AG08396 (cell line): ENCODE measurements at regions not wholly inside any gene's neighbourhood (a gene's known extent, or its start where the extent isn't known, plus 50 kb on each side); places are given as distances from the start of the nearest gene placed in this dataset.

ENCODE experiments used
- DNase-seq: peaks from one replicate; pipeline ENCODE4 v3.0.0; 2012; ENCODE audit warnings: low spot score, mixed read lengths

DNA sequence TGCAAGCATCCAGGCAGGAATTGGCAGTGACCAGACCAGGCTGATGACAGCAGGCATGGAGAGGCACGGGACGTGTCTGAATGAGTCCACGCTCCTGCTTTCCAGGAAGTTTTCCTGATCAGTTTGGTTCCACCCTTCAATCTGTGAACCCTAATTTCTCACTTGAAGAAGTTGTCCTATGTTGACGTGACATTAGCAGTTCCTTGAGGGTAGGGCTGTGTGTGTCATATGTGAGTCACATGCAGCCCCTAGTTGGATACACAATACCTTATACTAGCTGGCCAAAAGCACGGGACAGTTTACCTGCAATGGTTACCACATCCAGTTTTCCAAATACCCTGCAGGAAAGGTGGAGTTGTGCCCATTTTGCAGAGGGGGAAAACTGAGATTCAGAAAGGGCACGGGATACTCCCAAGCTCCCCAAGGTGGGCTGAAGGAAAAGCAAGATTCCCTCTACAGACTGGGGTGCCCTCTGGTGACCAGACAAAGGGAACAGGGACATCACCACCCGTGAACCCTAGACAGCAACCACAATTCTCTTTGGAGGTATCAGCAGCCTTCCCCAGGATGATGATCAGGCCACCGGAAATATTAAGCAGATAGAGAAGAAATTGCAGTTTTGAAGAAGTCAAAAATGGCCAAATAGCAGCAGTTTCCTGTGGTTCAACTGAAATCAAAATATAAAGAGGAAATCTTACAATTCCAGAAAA is 194.5 kb downstream of the PHETA1 start:
- no peak for DNase-seq

GRCh38 chr12:111173836-111174235 is 195.1 kb downstream of the PHETA1 start:
- DNase-seq: no peak

DNA sequence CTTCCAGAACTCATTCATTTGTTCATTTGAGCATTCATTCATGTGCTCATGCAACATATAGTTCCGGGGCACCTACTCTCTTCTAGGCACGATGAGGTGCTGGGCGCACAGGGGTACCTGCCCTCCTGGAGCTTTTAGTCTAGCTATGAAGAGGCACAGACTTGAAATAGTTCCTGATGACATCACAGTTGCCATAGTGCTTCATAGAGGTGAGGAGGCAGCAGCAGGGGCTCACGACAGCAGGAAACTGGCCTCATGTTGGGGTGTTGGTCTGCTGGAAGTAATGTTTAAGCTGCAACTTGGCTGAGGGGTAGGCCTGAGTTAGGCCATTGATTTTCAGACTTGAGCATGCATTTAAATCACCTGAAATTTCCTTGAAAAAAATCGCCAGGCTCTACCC is 195.5 kb downstream of the PHETA1 start:
- DNase-seq: no peak

DNA sequence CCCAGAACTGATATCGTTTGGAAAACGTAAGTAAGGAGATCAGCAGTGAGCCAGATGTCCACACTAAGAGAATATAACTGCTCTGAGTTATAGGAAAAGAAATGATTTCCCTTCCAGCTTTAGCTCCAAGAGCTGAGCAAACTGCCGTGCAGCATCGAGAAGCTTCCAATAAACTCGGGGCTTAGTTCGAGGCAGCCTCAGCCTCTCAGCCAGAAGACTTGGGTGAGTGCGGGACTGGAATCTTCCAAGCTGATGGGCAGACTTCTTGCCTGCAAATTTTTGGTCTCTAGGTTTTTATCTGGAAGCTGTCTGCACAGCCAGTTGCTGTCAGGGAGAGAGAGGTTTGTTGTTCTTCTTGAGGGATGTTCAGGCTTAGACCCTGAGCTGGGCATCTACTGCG is 196.1 kb downstream of the PHETA1 start:
- no peak for DNase-seq

DNA sequence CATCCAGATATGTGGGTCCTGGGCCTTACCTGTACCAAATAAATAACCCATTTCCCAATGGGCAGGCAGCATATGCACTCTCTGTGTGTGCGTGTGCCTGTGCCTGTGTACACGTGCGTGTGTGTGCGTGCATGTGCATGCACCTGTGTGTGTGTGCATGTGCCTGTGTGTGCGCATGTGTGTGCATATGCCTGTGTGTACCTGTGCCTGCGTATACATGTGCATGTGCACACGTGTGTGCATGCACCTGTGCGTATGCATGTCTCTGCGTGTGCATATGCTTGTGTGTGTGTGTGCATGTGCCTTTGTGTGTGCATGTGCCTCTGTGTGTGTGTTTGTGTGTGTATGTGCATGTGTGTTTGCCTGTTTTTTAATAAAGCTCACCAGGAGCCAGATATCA is 197.1 kb downstream of the PHETA1 start:
- DNase-seq: no peak

DNA sequence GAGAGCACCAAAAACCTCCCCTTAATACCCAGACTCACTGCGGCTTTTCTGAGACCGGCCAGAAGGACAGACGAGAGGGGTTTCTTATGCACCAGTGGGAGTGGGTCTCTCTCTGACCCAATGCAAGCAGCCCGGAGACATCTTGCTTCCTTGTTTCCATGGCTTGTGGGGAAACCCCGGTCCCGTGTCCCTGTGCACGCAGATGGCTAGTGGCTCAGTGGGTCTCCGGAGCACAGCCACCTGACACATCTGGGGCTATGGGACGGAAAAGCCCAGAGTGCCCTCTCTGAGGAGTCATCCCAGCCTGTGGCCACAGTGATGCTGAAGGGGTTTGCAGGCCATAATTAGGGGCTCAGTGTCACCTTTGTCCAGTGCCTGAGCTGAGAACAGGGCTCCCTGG is 197.6 kb downstream of the PHETA1 start:
- no peak for DNase-seq

DNA sequence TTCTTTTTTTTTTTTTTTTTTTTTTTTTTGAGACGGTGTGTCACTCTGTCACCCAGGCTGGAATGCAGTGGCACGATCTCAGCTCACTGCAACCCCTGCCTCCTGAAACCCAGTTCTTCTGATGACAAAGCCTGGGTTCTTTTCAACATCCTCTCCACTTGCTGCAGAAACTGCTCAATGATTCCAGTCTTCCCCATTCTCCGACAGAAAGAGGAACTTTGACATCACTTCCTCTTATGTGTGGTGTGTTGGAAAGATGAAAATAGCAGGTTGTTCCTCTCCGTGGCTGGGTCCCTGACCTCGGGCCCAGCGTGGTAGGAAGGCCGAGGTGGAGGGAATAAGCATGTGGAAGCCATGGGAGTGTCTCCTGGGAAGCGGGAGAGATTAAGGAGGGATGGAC is 198.4 kb downstream of the PHETA1 start:
- DNase-seq: no peak

GRCh38 chr12:111169456-111169855 is 199.4 kb downstream of the PHETA1 start:
- DNase-seq: no peak

GRCh38 chr12:111169032-111169431 is 199.9 kb downstream of the PHETA1 start:
- DNase-seq: no peak

DNA sequence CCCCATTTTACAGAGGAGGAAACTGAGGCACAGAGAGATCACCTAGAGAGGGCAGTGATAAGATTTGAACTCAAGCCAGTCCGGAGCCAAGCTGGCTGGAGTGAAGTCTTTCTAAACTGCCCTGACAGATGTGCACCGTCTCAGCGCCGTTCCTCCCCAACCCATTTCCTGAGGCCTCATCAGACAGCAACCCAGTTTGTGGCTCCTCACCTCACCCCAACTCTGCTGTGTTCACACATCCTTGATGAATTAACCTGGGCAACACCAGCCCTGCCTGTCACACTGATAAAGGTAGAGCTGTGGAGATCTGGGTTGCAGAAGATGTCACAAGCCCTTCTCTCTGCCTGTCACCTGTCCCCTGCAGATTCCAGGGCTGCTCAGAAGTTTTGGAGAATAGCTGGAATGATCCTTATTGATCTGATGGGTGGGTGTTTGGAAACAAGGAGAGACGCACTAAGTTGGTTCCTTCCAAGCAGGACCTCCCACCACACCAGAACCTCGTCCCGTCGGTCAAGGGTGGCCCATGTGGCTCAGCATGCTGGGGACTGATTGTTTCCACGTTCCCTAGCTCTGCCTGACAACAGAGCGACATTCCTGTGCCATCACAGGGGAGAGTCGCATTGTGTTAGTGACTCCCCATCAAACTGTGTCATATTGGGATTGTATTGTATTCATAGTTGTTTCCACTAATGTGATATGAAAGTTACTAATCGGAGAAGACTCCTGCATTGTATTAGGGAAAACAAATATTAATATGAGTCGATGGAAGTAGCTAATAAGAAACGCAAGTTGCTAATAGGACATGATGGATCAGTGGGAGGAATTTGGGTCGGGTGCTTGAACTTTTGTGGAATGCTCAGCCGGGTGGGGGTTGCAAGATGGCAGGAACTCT is 200.6 kb downstream of the PHETA1 start:
- DNase-seq: no peak

DNA sequence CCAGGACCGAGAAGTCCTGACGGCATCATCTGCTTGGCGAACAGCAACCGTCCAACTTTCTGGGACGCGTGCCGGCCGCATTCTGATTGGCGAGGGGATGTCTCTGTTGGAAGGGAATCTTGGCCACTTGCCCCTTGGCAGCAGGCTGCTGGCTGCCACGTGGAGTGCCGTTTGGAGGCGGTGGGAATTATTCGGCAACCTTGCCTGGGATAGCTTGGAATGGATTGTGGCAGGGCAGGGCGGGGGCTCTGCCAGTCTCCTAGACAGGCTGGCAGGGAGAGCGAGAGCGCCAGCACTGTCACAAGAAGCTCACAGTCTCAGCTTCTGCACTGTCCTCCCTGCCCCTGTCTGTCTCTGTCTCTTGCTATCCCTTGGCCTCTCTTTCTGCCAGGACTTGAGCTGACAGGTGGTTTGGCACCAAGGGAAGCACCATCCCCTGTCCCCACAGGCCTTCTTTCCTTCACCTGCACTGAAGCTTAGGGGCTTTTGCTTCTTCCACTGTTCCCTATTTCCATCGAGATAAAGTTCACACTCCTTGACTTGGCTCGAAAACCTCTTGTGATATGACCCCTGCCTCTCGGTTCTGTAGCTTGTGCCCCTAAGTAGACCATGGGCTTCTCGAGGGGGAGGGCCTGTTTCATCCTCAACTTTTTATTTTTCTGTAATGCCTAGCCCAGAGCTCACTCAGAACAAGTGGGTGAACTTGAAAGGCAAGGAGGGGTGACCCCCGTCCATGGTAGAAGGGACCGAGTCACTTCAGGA is 201.9 kb downstream of the PHETA1 start:
- no peak for DNase-seq

DNA sequence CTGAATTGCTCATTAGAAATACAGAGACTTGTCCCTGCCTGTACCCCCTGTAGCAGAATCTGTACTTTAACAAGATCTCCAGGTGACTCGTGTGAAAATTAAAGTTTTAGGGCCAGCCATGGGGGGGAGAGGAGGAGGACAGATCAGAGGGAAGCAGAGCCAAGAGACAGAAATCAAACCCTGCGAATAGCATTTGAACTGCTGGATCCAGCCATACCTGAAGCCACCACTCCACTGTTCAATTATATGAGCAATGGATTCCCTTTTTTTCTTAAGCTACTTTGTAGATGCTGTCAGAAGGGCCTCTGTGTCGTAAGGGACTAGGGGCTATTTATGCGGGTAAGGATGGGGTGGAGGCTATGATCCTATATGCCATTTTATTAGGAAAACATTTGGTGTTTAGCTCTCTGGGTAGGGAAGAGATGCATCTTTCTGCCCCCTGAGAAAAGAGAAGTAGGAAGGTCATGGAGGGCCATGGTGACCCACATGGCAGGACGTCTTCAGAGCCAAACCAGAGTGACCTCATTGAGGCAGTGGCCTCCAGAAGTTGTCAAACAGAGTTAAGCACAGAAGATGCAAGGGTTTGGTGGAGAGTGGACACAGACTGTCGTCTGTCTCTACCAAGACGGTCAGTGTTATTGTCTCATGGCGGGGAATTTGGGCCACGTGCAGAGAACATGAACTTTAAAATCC is 203.9 kb downstream of the PHETA1 start:
- no peak for DNase-seq

GRCh38 chr12:111163422-111163821 is 205.5 kb downstream of the PHETA1 start:
- no peak for DNase-seq

- DNase-seq: no peak
Measured at GRCh38 chr12:111161898-111162297, 207.0 kb downstream of the PHETA1 start.

DNA sequence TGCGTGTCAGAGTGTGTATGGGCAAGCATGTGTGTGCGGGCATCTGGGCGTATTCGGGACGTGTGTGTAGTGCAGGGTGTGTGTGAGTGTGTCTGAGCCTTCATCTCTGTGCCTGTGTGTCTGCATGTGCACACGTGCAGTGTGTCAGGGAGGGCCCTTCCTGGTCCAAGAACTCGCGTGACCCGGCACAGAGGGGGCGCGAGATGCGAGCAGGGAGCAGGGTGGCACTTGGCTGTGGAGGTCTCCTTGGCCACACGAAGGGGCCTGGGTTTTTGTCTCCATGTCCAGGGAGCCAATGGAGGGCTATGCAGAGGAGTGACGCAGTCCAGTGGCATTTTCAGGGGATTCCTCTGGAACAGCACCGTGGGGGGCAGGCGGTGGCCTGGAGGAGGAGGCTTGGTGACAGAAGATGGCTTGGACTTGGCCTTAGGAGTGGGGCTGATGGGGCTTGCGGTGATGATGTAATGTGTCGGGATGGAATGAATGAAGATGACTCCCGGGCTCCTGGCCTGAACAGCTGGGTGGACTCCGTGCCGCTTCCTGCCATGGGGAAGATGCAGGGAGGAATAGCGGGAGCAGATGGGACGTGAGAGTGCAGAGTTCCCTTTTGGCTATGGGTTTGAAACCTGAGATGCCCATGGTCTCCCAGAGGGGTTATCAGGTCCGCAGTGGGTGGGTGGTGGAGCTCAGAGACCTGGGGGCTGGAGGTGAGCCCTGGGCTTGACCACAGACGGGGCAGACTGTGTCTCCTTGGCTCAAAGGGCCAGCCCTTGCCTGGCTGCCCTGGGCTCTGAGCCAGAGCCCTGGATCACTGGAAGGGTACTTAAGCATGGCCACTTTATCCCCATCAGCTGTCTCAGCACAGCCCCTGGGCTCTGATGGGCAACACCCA is 208.3 kb downstream of the PHETA1 start:
- DNase-seq: no peak

- DNase-seq: no peak
Measured at GRCh38 chr12:111158992-111159391, 209.9 kb downstream of the PHETA1 start.

- DNase-seq: no peak
Measured at GRCh38 chr12:111157486-111157885, 211.4 kb downstream of the PHETA1 start.

DNA sequence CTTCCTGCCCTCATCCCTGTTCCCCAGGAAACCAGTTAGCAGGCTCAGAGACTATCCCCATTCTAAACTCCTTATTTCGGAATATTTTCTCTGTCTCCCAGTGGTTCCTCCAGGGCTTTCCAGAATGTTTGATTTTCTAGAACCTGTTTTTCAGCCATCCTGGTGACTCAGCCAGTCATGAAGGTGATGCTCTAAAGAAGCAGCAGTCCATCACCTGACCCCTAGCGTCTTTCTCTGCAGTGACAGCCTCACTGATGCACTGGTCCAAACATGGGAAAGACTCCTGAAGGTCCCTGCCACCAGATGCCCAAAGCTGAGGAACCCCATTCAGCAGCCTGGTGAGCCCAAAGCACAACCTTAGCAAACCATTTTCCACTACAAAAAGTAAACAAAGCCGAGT is 212.6 kb downstream of the PHETA1 start:
- DNase-seq: no peak

- DNase-seq: no peak
Measured at GRCh38 chr12:111155521-111155920, 213.4 kb downstream of the PHETA1 start.

DNA sequence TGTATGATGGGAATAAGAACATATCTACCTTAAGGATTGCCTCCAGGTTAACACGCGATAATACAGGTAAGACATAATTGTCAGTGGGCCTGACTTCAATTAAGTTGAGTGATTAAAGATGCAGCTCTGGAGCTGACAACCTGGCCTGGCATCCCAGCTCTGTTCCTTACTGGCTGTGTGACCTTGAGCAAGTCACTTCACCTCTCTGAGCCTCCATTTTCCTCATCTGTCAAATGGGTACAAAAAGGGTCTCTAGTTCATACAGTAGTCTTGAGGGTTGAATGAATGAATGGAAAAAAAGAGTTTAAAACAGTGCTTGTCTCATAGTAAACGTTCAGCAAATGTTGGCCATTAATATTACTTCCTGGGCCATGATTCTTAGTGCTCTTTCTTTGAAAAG is 213.9 kb downstream of the PHETA1 start:
- no peak for DNase-seq
